GM12878 (cell line): ENCODE measurements at regions not wholly inside any gene's neighbourhood (a gene's known extent, or its start where the extent isn't known, plus 50 kb on each side); places are given as distances from the start of the nearest gene placed in this dataset.
A peak's percentile ranks its signal among the peaks of the same experiment; 100 is the strongest.

ENCODE experiments used
- ATAC-seq: fragments of 200-7000 bp; cut with Tn5 transposase; 3 replicates; pipeline ENCODE4 v1.9.1; 2020; ENCODE audit warnings: mild to moderate bottlenecking, moderate library complexity
- BruUV-seq: library from RNA; stranded (reverse); fragments of 400-500 nt; replicated peaks from 2 replicates; lab custom pipeline; 2021; lab: Mats Ljungman, UMichigan
- CTCF ChIA-PET: fragments of 300-600 bp; sonication (Branson Sonifier 250); formaldehyde crosslinking; extraction: SDS; loops from one replicate; lab custom pipeline; 2021; ENCODE audit warnings: inconsistent platforms; lab: Yijun Ruan, JAX
- POLR2A ChIA-PET: fragments of 350-600 bp; formaldehyde crosslinking; extraction: SDS; loops from one replicate; lab custom pipeline; 2021; ENCODE audit warnings: inconsistent platforms; lab: Charles Lee
- RAD21 ChIA-PET: fragments of 300-600 bp; sonication (Branson Sonifier 250); formaldehyde crosslinking; loops from one replicate; lab custom pipeline; 2023; ENCODE audit warnings: antibody characterized with exemption; ENCODE audit not compliant: unreplicated experiment; lab: Charles Lee
- SMC1A ChIA-PET: fragments of 300-600 bp; sonication (Branson Sonifier 250); formaldehyde crosslinking; loops from one replicate; lab custom pipeline; 2023; ENCODE audit not compliant: unreplicated experiment, uncharacterized antibody; lab: Charles Lee
- DNase-seq: peaks from one replicate; pipeline ENCODE4 v3.0.0-alpha.2; 2011; ENCODE audit warnings: low read depth, low spot score
- FAIRE-seq: peaks from 3 replicates; lab custom pipeline; 2011; peaks lifted over from hg19 to GRCh38; lab: Jason Lieb, UNC
- H2AFZ ChIP-seq: 2 replicates; pipeline ENCODE4 v1.6.0; 2011; ENCODE audit warnings: low read depth, low read length, control low read depth; ENCODE audit not compliant: control insufficient read depth
- H3K27ac ChIP-seq: 2 replicates; pipeline ENCODE4 v1.5.1; 2011; ENCODE audit warnings: control low read depth; ENCODE audit not compliant: control insufficient read depth, insufficient read depth
- H3K27me3 ChIP-seq, 2 experiments: replicated peaks in 1 of 2; 2 replicates each; pipeline versions ENCODE4 v1.6.0 to v1.6.1; 2011; ENCODE audit warnings: low read length in 1 of 2; ENCODE audit not compliant: control insufficient read depth in 2 of 2, insufficient read depth in 2 of 2
- H3K36me3 ChIP-seq, 2 experiments: 2 replicates each; pipeline ENCODE4 v1.5.1; 2011; ENCODE audit warnings: low read length in 1 of 2; ENCODE audit not compliant: control insufficient read depth in 2 of 2, insufficient read depth in 2 of 2
- H3K4me1 ChIP-seq: 2 replicates; pipeline ENCODE4 v1.6.1; 2011; ENCODE audit warnings: mild to moderate bottlenecking, low read length, moderate library complexity, mixed read lengths; ENCODE audit not compliant: control insufficient read depth, insufficient read depth
- H3K4me2 ChIP-seq: 2 replicates; pipeline ENCODE4 v1.6.0; 2011; ENCODE audit warnings: control low read depth; ENCODE audit not compliant: control insufficient read depth, insufficient read depth
- H3K4me3 ChIP-seq: fragments of 200-600 bp; sonication (generic); 2 replicates; pipeline ENCODE4 v1.5.1; 2016
- H3K79me2 ChIP-seq: 2 replicates; pipeline ENCODE4 v1.6.0; 2011; ENCODE audit warnings: low read length; ENCODE audit not compliant: control insufficient read depth, insufficient read depth
- H3K9ac ChIP-seq: 2 replicates; pipeline ENCODE4 v1.8.0; 2011; ENCODE audit warnings: low read length, control low read depth, mixed read lengths; ENCODE audit not compliant: control insufficient read depth, insufficient read depth
- H3K9me3 ChIP-seq: replicated peaks from 3 replicates; pipeline ENCODE4 v1.5.1; 2011; ENCODE audit warnings: mild to moderate bottlenecking, low read length; ENCODE audit not compliant: control insufficient read depth, insufficient read depth
- H4K20me1 ChIP-seq: 2 replicates; pipeline ENCODE4 v1.6.0; 2011; ENCODE audit not compliant: control insufficient read depth, insufficient read depth
- BCLAF1 ChIP-seq: fragments of 450-650 bp; IDR thresholded peaks from 2 replicates; pipeline ENCODE4 v1.6.1; 2017; ENCODE audit warnings: antibody characterized with exemption, mild to moderate bottlenecking, moderate library complexity
- BMI1 ChIP-seq: fragments of 450-650 bp; IDR thresholded peaks from 2 replicates; pipeline ENCODE4 v1.6.1; 2016; ENCODE audit warnings: mild to moderate bottlenecking, moderate library complexity, borderline replicate concordance
- CREM ChIP-seq: IDR thresholded peaks from 2 replicates; pipeline ENCODE4 v1.6.1; 2014; ENCODE audit warnings: antibody characterized with exemption, low read depth
- MAX ChIP-seq: IDR thresholded peaks from 2 replicates; pipeline ENCODE4 v1.6.1; 2012; ENCODE audit warnings: low read depth, low read length, improper control_type of control experiment
- MEF2A ChIP-seq: IDR thresholded peaks from 2 replicates; pipeline ENCODE4 v1.6.1; 2011; ENCODE audit warnings: low read depth, mild to moderate bottlenecking, low read length, moderate library complexity; ENCODE audit not compliant: insufficient read depth
- SMARCA5 ChIP-seq: fragments of 450-650 bp; IDR thresholded peaks from 2 replicates; pipeline ENCODE4 v1.6.1; 2017; ENCODE audit warnings: mild to moderate bottlenecking
- TCF7 ChIP-seq: IDR thresholded peaks from 2 replicates; pipeline ENCODE4 v1.6.1; 2014; ENCODE audit warnings: antibody characterized with exemption, borderline replicate concordance
- WGBS: methylation state at CpG from one replicate; pipeline ENCODE4 v1.1.6; 2016; ENCODE audit warnings: low lambda C conversion rate; ENCODE audit not compliant: insufficient replicate concordance, insufficient coverage; ENCODE audit errors: missing lambda C conversion rate; 5-methylcytosine and 5-hydroxymethylcytosine counted together
- in situ Hi-C: fragments of 300-500 bp; cut with MboI; formaldehyde crosslinking; loops from 9 replicates; pipeline ENCODE4 v1.14.3; 2018; ENCODE audit warnings: mixed read lengths
- intact Hi-C: fragments of 100-400 bp; cut with micrococcal nuclease; formaldehyde crosslinking; loops from one replicate; pipeline ENCODE4 v1.14.2; 2022; ENCODE audit not compliant: unreplicated experiment

GRCh38 chr12:107478881-107479280 lies 206.7 kb upstream of the PWP1 start:
- no peak for ATAC-seq
- Histone ChIP-seq H3K4me1 (no peaks in the 10 kb centered on the region), H3K27me3 (peaks cover 0 to 3% of the 10 kb centered on the region in 2 experiments; a peak in 2 of 4 replicates), H2AFZ (no peak overlapping the region), H3K79me2 (no peaks in the 10 kb centered on the region), H4K20me1 (no peaks in the 10 kb centered on the region), H3K36me3 (no peaks in the 10 kb centered on the region), H3K9ac (no peak overlapping the region), H3K9me3 (no peaks in the 10 kb centered on the region), H3K4me3 (no peak overlapping the region), H3K27ac (no peak overlapping the region), H3K4me2 (no peak overlapping the region)
- RAD21 ChIA-PET: no interaction called here
- POLR2A ChIA-PET: no interaction called here
- intact Hi-C loops (no loop called here), in situ Hi-C loops (no loop called here)
- BruUV-seq: no TSS peak
- peak; percentile 13 for FAIRE-seq
- DNase-seq: no peak
- WGBS: 0% methylated on average over 1 of the region's 1 CpG
- CTCF ChIA-PET: no interaction called here
- SMC1A ChIA-PET: no interaction called here
- TF ChIP-seq MEF2A: no peak
- TF ChIP-seq TCF7: no peak
- no peak for TF ChIP-seq CREM
- TF ChIP-seq BCLAF1: no peak
- TF ChIP-seq MAX: no peak
- no peak for TF ChIP-seq BMI1
- TF ChIP-seq SMARCA5: no peak
